Stomach smooth muscle (tissue), 2 donors: ENCODE measurements at regions not wholly inside any gene's neighbourhood (a gene's known extent, or its start where the extent isn't known, plus 50 kb on each side); places are given as distances from the start of the nearest gene placed in this dataset.
"Not testable (repeated sequence)": the region's sequence is repeated elsewhere in the genome, so short reads cannot be mapped to it uniquely, and the experiment has no call there.

Experiments
- H3K27ac ChIP-seq: one replicate; pipeline ENCODE4 v1.7.0; 2013; ENCODE audit warnings: mild to moderate bottlenecking, low read length, inconsistent platforms
- H3K27me3 ChIP-seq, 2 donors: one replicate each; pipeline ENCODE4 v1.7.0; 2013; ENCODE audit warnings: low read length in 2 of 2; ENCODE audit not compliant: insufficient read depth in 2 of 2, control insufficient read depth in 1 of 2
- H3K36me3 ChIP-seq, 2 donors: one replicate each; pipeline ENCODE4 v1.7.0; 2013; ENCODE audit warnings: low read length in 2 of 2; ENCODE audit not compliant: control insufficient read depth in 2 of 2, insufficient read depth in 2 of 2
- H3K4me1 ChIP-seq: one replicate; pipeline ENCODE4 v1.7.0; 2013; ENCODE audit warnings: low read length; ENCODE audit not compliant: control insufficient read depth, insufficient read depth
- H3K4me3 ChIP-seq, 2 donors: one replicate each; pipeline ENCODE4 v1.7.0; 2013; ENCODE audit warnings: low read length in 2 of 2
- H3K9ac ChIP-seq, 2 donors: one replicate each; pipeline ENCODE4 v1.7.0; 2013; ENCODE audit warnings: low read length in 2 of 2, mild to moderate bottlenecking in 1 of 2
- H3K9me3 ChIP-seq, 2 donors: one replicate each; pipeline ENCODE4 v1.7.0; 2013; ENCODE audit warnings: low read length in 2 of 2; ENCODE audit not compliant: control insufficient read depth in 2 of 2
- donor health status: healthy.
- donor health status: Pancreatic carcinoma.

- no peak overlapping the region for H3K27ac ChIP-seq
- peaks cover 6 to 12% of the 10 kb centered on the region in 2 donors for H3K27me3 ChIP-seq
- H3K9me3 ChIP-seq: no peaks in the 10 kb centered on the region
- H3K4me1 ChIP-seq: no peaks in the 10 kb centered on the region
- H3K36me3 ChIP-seq: no peaks in the 10 kb centered on the region
- no peak overlapping the region for H3K4me3 ChIP-seq
- H3K9ac ChIP-seq: no peak overlapping the region
These were observed 93.7 kb downstream of the MRM1 start for GRCh38 chr17:36695082-36695481.

GRCh38 chr17:36695710-36696109 is 94.3 kb downstream of the MRM1 start:
- H3K4me3 ChIP-seq, H3K36me3 ChIP-seq, H3K27ac ChIP-seq, H3K9me3 ChIP-seq, H3K9ac ChIP-seq, H3K4me1 ChIP-seq: not testable (repeated sequence)
- peaks cover 6 to 14% of the 10 kb centered on the region in 2 donors for H3K27me3 ChIP-seq

- H3K4me3 ChIP-seq: no peak overlapping the region
- no peaks in the 10 kb centered on the region for H3K4me1 ChIP-seq
- H3K27ac ChIP-seq: no peak overlapping the region
- H3K27me3 ChIP-seq: peaks cover 6 to 21% of the 10 kb centered on the region in 2 donors
- peaks cover 0 to 3% of the 10 kb centered on the region in 2 donors for H3K9me3 ChIP-seq
- no peak overlapping the region for H3K9ac ChIP-seq
- no peaks in the 10 kb centered on the region for H3K36me3 ChIP-seq
These were observed 95.4 kb downstream of the MRM1 start for GRCh38 chr17:36696805-36697204.

- H3K4me3 ChIP-seq: no peak overlapping the region
- H3K36me3 ChIP-seq: no peaks in the 10 kb centered on the region
- no peak overlapping the region for H3K9ac ChIP-seq
- H3K27me3 ChIP-seq: peaks cover 11 to 29% of the 10 kb centered on the region in 2 donors
- H3K27ac ChIP-seq: no peak overlapping the region
- peaks cover 0 to 3% of the 10 kb centered on the region in 2 donors for H3K9me3 ChIP-seq
- no peaks in the 10 kb centered on the region for H3K4me1 ChIP-seq
These were observed 96.6 kb downstream of the MRM1 start for GRCh38 chr17:36697903-36698530.

GRCh38 chr17:36701429-36702099 is 100.2 kb downstream of the MRM1 start:
- Histone ChIP-seq H3K36me3 (no peaks in the 10 kb centered on the region), H3K4me3 (no peak overlapping the region), H3K9ac (no peak overlapping the region), H3K27me3 (peaks cover 30 to 44% of the 10 kb centered on the region in 2 donors), H3K9me3 (peaks cover 0 to 3% of the 10 kb centered on the region in 2 donors), H3K4me1 (no peaks in the 10 kb centered on the region), H3K27ac (no peak overlapping the region)

GRCh38 chr17:36702636-36703035 is 101.3 kb downstream of the MRM1 start:
- H3K27ac ChIP-seq: no peak overlapping the region
- no peak overlapping the region for H3K4me3 ChIP-seq
- peaks cover 0 to 3% of the 10 kb centered on the region in 2 donors for H3K9me3 ChIP-seq
- no peaks in the 10 kb centered on the region for H3K36me3 ChIP-seq
- H3K27me3 ChIP-seq: peaks cover 26 to 41% of the 10 kb centered on the region in 2 donors
- H3K9ac ChIP-seq: no peak overlapping the region
- H3K4me1 ChIP-seq: no peaks in the 10 kb centered on the region

GRCh38 chr17:36703860-36704266 is 102.5 kb downstream of the MRM1 start:
- H3K27me3 ChIP-seq: peaks cover 26 to 37% of the 10 kb centered on the region in 2 donors
- no peaks in the 10 kb centered on the region for H3K4me1 ChIP-seq
- no peaks in the 10 kb centered on the region for H3K36me3 ChIP-seq
- H3K9ac ChIP-seq: no peak overlapping the region
- H3K27ac ChIP-seq: no peak overlapping the region
- peaks cover 0 to 3% of the 10 kb centered on the region in 2 donors for H3K9me3 ChIP-seq
- H3K4me3 ChIP-seq: no peak overlapping the region

- Histone ChIP-seq H3K27ac (no peak overlapping the region), H3K36me3 (no peaks in the 10 kb centered on the region), H3K9ac (no peak overlapping the region), H3K4me1 (no peaks in the 10 kb centered on the region), H3K27me3 (peaks cover 24 to 36% of the 10 kb centered on the region in 2 donors), H3K4me3 (no peak overlapping the region), H3K9me3 (peaks cover 0 to 3% of the 10 kb centered on the region in 2 donors)
These were observed 104.0 kb downstream of the MRM1 start for GRCh38 chr17:36705283-36705795.

GRCh38 chr17:36705874-36706731 is 104.7 kb downstream of the MRM1 start:
- H3K9ac ChIP-seq: no peak overlapping the region
- no peak overlapping the region for H3K27ac ChIP-seq
- no peaks in the 10 kb centered on the region for H3K4me1 ChIP-seq
- H3K9me3 ChIP-seq: no peaks in the 10 kb centered on the region
- H3K4me3 ChIP-seq: no peak overlapping the region
- peaks cover 24 to 35% of the 10 kb centered on the region in 2 donors for H3K27me3 ChIP-seq
- no peaks in the 10 kb centered on the region for H3K36me3 ChIP-seq

GRCh38 chr17:36707904-36708303 is 106.5 kb downstream of the MRM1 start:
- Histone ChIP-seq H3K36me3 (no peaks in the 10 kb centered on the region), H3K4me3 (no peak overlapping the region), H3K27me3 (peaks cover 19 to 21% of the 10 kb centered on the region in 2 donors), H3K27ac (no peak overlapping the region), H3K9ac (no peak overlapping the region), H3K4me1 (no peaks in the 10 kb centered on the region), H3K9me3 (no peaks in the 10 kb centered on the region)
